HG03095 (cell line): ENCODE measurements at regions not wholly inside any gene's neighbourhood (a gene's known extent, or its start where the extent isn't known, plus 50 kb on each side); places are given as distances from the start of the nearest gene placed in this dataset.

Source experiments
- ATAC-seq: cut with Tn5 transposase; IDR thresholded peaks from one replicate; pipeline ENCODE4 v1.9.1; 2021; ENCODE audit warnings: moderate library complexity; ENCODE audit not compliant: unreplicated experiment

- no peak for ATAC-seq
These were observed 536.0 kb downstream of the GATA3 start for GRCh38 chr10:8590518-8590917.

DNA sequence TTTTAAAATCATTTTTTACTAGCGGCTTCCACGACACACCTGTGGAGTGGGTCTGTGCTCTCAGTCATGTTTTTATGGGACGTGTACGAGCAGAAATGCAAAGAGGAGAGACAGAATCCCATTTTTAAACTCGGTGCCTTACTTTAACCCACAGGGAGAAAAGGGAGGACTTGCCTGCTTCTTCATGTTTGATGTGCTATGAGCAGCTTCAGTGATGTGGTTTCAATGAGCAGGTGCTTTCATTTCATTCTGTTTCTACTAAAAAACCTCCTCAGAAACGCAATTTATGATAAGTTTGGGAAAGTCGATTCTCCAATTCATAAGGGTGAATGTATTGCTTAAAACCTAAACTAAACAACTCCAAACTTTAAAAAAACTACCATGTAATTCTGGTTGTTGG lies 537.2 kb downstream of the GATA3 start:
- no peak for ATAC-seq

DNA sequence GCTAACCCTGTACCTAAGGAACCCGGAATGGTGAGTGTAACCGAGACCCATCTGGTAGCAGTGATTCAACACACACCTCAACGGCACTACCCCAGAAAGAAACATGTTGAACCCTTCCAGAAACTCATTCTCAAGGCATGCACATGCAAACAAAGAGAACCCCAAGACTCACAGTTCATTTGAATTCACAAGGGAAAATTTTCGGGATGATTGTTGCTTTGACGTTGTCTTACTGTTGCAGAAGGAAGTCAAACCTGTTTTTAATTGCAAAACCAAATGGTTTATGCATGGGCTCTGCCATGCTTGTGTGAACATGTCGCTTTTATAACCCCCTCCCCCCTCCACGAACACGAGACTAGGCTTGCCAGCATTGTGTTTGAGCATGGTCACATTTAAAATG lies 539.7 kb downstream of the GATA3 start:
- ATAC-seq: no peak

DNA sequence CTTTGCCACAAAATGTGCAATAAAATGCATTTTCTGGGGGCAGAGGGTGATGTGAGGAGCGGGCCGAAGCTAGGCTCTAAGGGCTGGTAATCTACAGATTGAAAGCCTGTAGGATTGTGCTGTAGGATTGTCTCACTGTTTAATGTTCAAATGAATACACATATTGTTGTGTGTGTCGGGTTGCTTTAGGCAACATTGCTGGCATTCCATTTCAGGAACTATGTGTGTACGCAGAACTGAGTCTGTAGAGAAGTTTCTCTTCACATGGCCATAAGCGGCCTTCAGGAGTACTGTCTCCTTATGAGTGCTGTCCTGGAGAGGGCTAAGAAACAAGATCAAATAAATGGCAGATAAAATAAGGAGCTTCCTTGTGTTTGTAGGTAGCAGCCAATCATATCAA lies 540.2 kb downstream of the GATA3 start:
- no peak for ATAC-seq

- ATAC-seq: no peak
These were observed 540.7 kb downstream of the GATA3 start for GRCh38 chr10:8595140-8595539.

- ATAC-seq: no peak
These were observed 542.5 kb downstream of the GATA3 start for GRCh38 chr10:8596929-8597472.

GRCh38 chr10:8600192-8600591 lies 545.7 kb downstream of the GATA3 start:
- no peak for ATAC-seq

GRCh38 chr10:8602821-8603220 lies 548.3 kb downstream of the GATA3 start:
- no peak for ATAC-seq

GRCh38 chr10:8614054-8614565 lies 559.6 kb downstream of the GATA3 start:
- ATAC-seq: no peak

DNA sequence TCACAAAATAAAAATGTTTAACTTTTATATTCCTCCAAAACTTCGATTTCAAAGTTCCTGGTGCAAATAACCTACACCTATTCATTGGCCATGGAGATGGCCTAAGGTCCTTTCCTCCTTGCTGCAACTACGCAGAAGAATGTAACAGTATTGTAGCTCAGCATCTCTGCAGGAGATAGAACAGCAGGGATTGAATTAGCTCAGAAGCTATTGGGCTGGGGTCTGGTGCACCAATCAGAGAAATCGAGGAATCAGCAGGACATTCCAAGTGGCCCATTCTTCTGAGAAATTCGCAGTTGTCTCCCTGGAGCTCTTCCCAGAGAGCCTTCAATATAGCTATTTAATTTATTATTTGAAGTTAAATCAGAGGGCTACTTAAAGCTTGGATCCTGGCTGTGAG lies 560.6 kb downstream of the GATA3 start:
- ATAC-seq: no peak

DNA sequence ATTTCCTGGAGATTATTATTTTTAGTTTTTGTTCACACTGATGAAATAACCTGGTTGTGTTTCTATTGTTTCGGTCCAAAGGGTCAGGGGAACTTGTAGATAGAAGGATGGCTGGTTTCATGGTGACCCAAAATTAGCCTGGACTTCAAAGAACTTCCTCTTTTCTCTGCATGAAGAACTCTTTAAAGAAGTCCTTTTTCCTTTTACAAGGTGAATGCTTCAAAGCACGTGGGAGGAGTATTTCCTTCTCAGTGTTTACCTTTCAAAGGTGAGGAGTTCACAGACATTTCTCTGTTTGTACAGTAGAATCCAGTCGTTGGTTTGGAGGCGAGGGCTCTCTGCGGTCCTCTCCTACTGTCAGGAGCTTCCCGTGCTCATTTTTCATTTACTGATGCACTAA lies 561.7 kb downstream of the GATA3 start:
- peak; percentile 84 for ATAC-seq

GRCh38 chr10:8617792-8618191 lies 563.3 kb downstream of the GATA3 start:
- ATAC-seq: no peak

DNA sequence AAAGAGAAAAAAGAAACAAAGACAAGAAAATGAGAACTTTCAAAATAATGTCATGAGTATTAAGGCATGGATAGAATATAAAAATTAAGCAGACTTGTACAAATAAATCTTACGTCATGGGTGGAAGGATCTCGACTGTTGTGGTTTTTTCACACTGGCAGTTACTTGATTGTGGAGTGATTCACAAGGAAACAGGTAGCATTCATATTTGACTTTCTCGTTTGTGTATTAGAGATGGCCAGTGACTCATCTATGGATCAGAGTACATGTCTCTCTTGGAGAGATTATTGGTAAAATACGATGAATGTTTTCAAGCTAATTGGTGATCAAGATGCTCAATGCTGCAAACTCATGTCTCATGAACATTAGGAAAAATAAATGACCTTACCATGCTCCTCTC lies 564.3 kb downstream of the GATA3 start:
- ATAC-seq: no peak

- no peak for ATAC-seq
These were observed 573.9 kb downstream of the GATA3 start for GRCh38 chr10:8628351-8628750.

DNA sequence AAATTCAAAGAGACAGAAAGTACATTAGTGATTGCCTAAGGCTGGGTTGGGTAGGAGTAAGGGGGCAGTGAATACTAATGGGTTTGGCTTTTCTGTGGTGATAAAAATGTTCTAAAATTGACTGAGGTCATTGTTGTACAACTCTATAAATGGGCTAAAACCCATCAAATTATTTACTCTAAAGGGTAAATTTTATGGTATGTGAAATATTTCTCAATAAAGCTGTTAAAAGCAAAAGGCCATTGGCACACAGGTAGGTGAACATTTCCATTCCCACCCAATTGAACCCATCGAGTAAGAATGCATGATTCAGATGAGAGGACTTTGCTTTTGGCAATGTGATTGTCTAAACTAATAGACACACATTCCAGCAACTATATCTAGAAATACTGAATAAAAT lies 579.4 kb downstream of the GATA3 start:
- ATAC-seq: no peak

DNA sequence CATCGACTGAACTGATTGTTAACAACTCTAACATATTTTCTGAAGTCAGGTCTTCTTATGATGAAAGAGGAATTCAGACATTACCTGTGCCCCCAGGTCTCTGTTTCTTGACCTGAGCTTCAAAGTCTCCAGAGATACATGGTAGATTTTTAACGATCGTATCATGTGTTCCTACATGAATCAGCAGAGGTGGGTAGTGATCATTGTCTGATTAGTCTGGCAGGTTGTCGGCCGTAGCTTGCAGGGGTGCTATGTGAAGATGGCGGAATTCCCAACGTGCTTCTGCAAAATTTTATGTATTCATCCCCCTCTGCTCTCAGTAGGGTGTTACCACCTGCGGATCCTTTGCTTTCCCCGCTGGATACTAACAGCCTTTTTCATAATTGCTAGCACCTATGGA lies 581.9 kb downstream of the GATA3 start:
- ATAC-seq: no peak

- no peak for ATAC-seq
These were observed 583.2 kb downstream of the GATA3 start for GRCh38 chr10:8637640-8638039.

DNA sequence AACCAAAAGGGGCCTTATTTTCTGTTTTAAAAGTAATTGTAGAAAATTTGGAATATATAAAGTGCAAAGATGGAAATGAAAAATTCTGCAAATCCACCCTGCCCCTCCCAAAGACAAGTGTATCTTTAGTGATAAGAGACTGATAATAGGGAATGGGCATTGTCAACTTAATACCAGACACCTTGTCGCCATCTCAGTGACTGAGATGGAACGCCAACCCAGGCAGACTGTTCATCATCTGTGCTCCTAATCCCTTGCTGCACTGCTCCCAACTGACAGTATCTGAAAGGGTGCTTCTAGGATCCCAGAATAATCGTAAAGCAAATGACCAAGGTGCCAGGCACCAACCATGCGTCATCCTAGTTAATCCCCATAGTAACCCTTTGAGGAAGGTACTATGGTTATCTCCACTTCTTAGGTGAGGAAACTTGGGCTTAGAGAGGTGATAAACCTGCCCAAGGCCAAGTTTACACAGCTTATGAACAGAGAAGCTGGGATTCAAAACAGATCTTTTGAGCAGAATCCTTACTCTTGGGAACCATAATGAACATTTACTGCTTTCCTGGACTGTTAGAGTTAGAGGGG lies 583.7 kb downstream of the GATA3 start:
- ATAC-seq: no peak

DNA sequence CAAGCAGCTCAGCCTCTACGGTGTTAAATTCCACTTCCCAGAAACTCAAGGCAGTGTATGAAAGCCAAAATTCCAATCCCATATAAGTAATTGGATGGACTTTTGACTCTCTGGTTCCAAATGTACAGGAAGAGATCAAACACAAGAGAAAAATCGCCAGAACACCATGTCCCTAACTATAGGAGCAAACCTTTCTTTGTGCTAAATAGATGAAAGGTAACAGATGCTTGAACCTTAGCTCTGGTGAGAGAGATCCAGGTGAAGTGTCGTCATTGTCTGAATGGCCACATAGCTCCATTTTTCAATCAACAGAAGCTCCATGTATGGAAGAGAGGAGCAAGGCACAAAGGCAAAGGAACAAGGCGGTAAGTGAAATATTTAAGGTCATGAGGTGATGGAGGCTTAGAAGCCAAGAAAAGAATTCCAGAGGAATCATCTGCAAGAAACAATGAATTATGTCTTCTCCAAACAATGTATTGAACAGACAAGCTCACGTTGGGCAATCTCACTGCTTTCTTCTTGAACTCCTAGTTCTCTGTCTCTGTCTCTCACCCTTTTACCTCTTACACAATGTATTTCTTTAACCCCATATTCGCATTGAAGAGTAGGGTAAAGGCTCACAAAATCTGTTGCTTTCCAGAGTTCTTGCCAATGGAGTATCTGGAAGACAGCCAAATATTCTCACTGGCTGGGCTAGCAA lies 585.1 kb downstream of the GATA3 start:
- ATAC-seq: no peak

DNA sequence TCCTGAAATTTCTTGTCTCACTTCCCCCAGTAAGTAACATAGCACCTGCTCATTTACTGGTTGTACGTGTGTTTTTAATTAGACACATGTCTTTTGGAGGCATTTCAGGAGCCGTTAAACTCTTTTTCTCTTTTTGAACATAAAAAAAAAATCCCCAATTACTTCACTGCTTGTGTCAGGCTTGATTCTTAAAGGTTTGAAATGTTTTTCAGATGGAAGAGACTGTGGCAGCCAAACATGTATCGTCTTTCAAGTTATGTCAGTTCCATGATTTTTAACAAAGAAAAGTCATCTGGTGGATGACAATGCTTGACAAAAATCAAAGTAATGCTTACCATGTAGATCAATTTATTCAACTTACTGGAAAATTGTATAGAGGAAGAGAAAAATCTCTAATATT lies 585.8 kb downstream of the GATA3 start:
- no peak for ATAC-seq

GRCh38 chr10:8640878-8641277 lies 586.4 kb downstream of the GATA3 start:
- ATAC-seq: no peak

DNA sequence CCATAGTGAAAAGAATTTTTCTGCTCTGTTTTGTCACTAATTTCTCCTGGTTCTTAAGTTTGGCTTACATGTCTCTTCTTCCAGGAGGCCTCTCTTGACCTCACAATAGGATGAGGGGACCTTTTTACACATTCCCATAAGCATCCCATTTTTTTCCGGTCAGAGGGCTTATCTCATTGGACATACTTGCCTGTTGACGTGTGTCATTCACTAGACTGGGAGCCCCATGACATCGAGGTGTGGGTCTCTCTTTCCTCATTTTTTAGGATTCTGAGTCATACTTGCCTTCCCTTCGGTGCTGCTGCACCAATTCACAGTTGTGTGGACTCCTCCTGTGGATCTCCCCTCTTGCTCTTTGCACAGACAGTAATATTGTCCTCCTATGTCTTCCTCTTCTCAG lies 601.8 kb downstream of the GATA3 start:
- ATAC-seq: no peak

DNA sequence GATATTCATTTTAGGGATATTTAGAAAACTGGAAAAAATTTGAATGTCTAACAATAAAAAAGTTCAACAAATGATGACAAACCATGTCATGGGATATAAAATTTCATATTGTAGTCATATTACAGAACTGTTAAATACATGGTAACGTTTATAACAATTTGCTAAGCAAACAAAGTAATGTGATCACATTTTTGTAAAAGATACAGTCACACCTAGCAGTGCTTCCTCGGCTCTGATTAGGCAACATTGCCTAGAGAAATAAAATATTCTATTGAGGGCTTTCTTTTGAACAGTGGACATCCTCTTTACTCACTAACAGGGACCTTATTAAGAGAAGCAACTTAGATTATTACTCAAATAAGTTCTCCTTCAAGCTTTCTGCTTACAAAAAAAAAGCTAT lies 605.5 kb downstream of the GATA3 start:
- ATAC-seq: no peak
